ENCODE measurements at regions not wholly inside any gene's neighbourhood (a gene's known extent, or its start where the extent isn't known, plus 50 kb on each side); places are given as distances from the start of the nearest gene placed in this dataset.

GRCh38 chr1:29649189-29650040, 413.1 kb downstream of the PTPRU start:
- 70% methylated on average over 11 of the region's 15 CpGs for WGBS (ENCODE audit: insufficient coverage)
- Histone ChIP-seq H3K4me1 (ENCODE audit: control insufficient read depth, insufficient read depth, low read length) (no peaks in the 10 kb centered on the region), H3K4me3 (ENCODE audit: low read length) (no peak overlapping the region), H3K27me3 (ENCODE audit: control insufficient read depth, insufficient read depth, low read length) (peaks cover 4% of the 10 kb centered on the region), H3K36me3 (ENCODE audit: control insufficient read depth, insufficient read depth, low read length) (no peaks in the 10 kb centered on the region), H3K27ac (ENCODE audit: low read length) (no peak overlapping the region), H3K9me3 (replicated peaks; ENCODE audit: control insufficient read depth, low read depth, low read length) (no peaks in the 10 kb centered on the region)
- no peak for DNase-seq

- Histone ChIP-seq H3K36me3 (ENCODE audit: control insufficient read depth, insufficient read depth, low read length) (no peaks in the 10 kb centered on the region), H3K9me3 (replicated peaks; ENCODE audit: control insufficient read depth, low read depth, low read length) (no peaks in the 10 kb centered on the region), H3K27me3 (ENCODE audit: control insufficient read depth, insufficient read depth, low read length) (peaks cover 4% of the 10 kb centered on the region), H3K27ac (ENCODE audit: low read length) (no peak overlapping the region), H3K4me3 (ENCODE audit: low read length) (no peak overlapping the region), H3K4me1 (ENCODE audit: control insufficient read depth, insufficient read depth, low read length) (no peaks in the 10 kb centered on the region)
- WGBS (ENCODE audit: insufficient coverage) = 73% methylated on average over 2 of the region's 3 CpGs
- no peak for DNase-seq
Measured at GRCh38 chr1:29648798-29649188, 412.5 kb downstream of the PTPRU start.

- H3K4me1 ChIP-seq (ENCODE audit: control insufficient read depth, insufficient read depth, low read length) = no peaks in the 10 kb centered on the region
- H3K9me3 ChIP-seq (replicated peaks; ENCODE audit: control insufficient read depth, low read depth, low read length) = no peaks in the 10 kb centered on the region
- H3K4me3 ChIP-seq (ENCODE audit: low read length) = no peak overlapping the region
- DNase-seq = no peak
- no peaks in the 10 kb centered on the region for H3K36me3 ChIP-seq (ENCODE audit: control insufficient read depth, insufficient read depth, low read length)
- WGBS (ENCODE audit: insufficient coverage) = 63% methylated on average over 4 of the region's 4 CpGs
- H3K27ac ChIP-seq (ENCODE audit: low read length) = no peak overlapping the region
- peaks cover 4% of the 10 kb centered on the region for H3K27me3 ChIP-seq (ENCODE audit: control insufficient read depth, insufficient read depth, low read length)
Measured at GRCh38 chr1:29648026-29648425, 411.7 kb downstream of the PTPRU start.

DNA sequence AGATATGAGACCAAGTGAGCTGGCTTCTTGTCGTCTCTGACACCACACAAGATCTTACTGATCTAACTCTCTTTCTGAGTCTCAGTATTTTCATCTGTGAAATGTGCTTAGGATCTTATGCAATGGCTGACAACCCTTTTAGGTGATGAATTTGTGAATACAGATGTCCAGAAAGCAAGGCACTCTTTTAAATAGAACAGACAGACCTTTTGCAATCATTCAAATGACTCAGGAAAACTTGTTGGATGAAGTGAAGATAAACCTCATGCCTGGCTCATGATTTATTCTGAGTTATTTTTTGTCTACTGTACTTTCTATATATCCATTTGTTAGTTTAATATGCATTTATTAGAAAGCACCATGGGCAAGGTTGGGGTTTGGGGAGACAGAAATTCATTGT, 411.3 kb downstream of the PTPRU start:
- H3K4me3 ChIP-seq (ENCODE audit: low read length) = no peak overlapping the region
- no peak for DNase-seq
- H3K36me3 ChIP-seq (ENCODE audit: control insufficient read depth, insufficient read depth, low read length) = no peaks in the 10 kb centered on the region
- WGBS (ENCODE audit: insufficient coverage) = no CpG with 5 or more reads among the region's 1 CpG
- no peaks in the 10 kb centered on the region for H3K4me1 ChIP-seq (ENCODE audit: control insufficient read depth, insufficient read depth, low read length)
- peaks cover 5% of the 10 kb centered on the region for H3K27me3 ChIP-seq (ENCODE audit: control insufficient read depth, insufficient read depth, low read length)
- no peaks in the 10 kb centered on the region for H3K9me3 ChIP-seq (replicated peaks; ENCODE audit: control insufficient read depth, low read depth, low read length)
- no peak overlapping the region for H3K27ac ChIP-seq (ENCODE audit: low read length)

GRCh38 chr1:29646161-29646775, 409.9 kb downstream of the PTPRU start:
- Histone ChIP-seq H3K9me3 (replicated peaks; ENCODE audit: control insufficient read depth, low read depth, low read length) (no peaks in the 10 kb centered on the region), H3K36me3 (ENCODE audit: control insufficient read depth, insufficient read depth, low read length) (no peaks in the 10 kb centered on the region), H3K27me3 (ENCODE audit: control insufficient read depth, insufficient read depth, low read length) (peaks cover 6% of the 10 kb centered on the region), H3K4me1 (ENCODE audit: control insufficient read depth, insufficient read depth, low read length) (no peaks in the 10 kb centered on the region), H3K27ac (ENCODE audit: low read length) (no peak overlapping the region), H3K4me3 (ENCODE audit: low read length) (no peak overlapping the region)
- DNase-seq = no peak
- 59% methylated on average over 4 of the region's 7 CpGs for WGBS (ENCODE audit: insufficient coverage)

GRCh38 chr1:29645586-29645985, 409.3 kb downstream of the PTPRU start:
- 32% methylated on average over 4 of the region's 9 CpGs for WGBS (ENCODE audit: insufficient coverage)
- Histone ChIP-seq H3K27ac (ENCODE audit: low read length) (no peak overlapping the region), H3K4me3 (ENCODE audit: low read length) (no peak overlapping the region), H3K36me3 (ENCODE audit: control insufficient read depth, insufficient read depth, low read length) (no peaks in the 10 kb centered on the region), H3K9me3 (replicated peaks; ENCODE audit: control insufficient read depth, low read depth, low read length) (no peaks in the 10 kb centered on the region), H3K4me1 (ENCODE audit: control insufficient read depth, insufficient read depth, low read length) (no peaks in the 10 kb centered on the region), H3K27me3 (ENCODE audit: control insufficient read depth, insufficient read depth, low read length) (peaks cover 6% of the 10 kb centered on the region)
- no peak for DNase-seq

- Histone ChIP-seq H3K9me3 (replicated peaks; ENCODE audit: control insufficient read depth, low read depth, low read length) (no peaks in the 10 kb centered on the region), H3K4me3 (ENCODE audit: low read length) (no peak overlapping the region), H3K27ac (ENCODE audit: low read length) (no peak overlapping the region), H3K36me3 (ENCODE audit: control insufficient read depth, insufficient read depth, low read length) (no peaks in the 10 kb centered on the region), H3K27me3 (ENCODE audit: control insufficient read depth, insufficient read depth, low read length) (peaks cover 6% of the 10 kb centered on the region), H3K4me1 (ENCODE audit: control insufficient read depth, insufficient read depth, low read length) (no peaks in the 10 kb centered on the region)
- 50% methylated on average over 1 of the region's 4 CpGs for WGBS (ENCODE audit: insufficient coverage)
- DNase-seq = no peak
Measured at GRCh38 chr1:29644812-29645211, 408.5 kb downstream of the PTPRU start.

GRCh38 chr1:29643838-29644440, 407.6 kb downstream of the PTPRU start:
- peaks cover 6% of the 10 kb centered on the region for H3K27me3 ChIP-seq (ENCODE audit: control insufficient read depth, insufficient read depth, low read length)
- no peak overlapping the region for H3K27ac ChIP-seq (ENCODE audit: low read length)
- no peaks in the 10 kb centered on the region for H3K4me1 ChIP-seq (ENCODE audit: control insufficient read depth, insufficient read depth, low read length)
- no peak overlapping the region for H3K4me3 ChIP-seq (ENCODE audit: low read length)
- no CpG with 5 or more reads among the region's 1 CpG for WGBS (ENCODE audit: insufficient coverage)
- H3K36me3 ChIP-seq (ENCODE audit: control insufficient read depth, insufficient read depth, low read length) = no peaks in the 10 kb centered on the region
- H3K9me3 ChIP-seq (replicated peaks; ENCODE audit: control insufficient read depth, low read depth, low read length) = no peaks in the 10 kb centered on the region
- DNase-seq = no peak

DNA sequence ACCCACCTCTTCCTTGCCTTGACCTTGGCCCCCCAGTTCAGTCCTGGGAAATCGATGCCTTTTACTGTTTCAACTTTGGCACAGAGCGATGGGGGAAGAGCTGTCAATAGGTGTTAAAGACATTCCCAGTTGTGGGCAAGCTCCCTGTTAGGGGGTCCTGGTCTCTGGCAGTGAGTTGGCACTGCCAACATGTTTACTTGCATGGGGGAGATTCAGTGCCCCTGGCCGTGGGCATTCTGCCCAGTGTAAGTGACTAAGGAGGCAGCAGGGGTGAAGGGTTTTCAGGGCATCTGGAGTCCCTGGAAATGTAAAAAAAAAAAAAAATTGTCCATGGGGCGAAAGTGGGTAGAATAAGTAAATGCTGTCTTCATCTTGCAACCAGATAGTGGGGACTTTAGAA, 407.0 kb downstream of the PTPRU start:
- Histone ChIP-seq H3K27ac (ENCODE audit: low read length) (no peak overlapping the region), H3K27me3 (ENCODE audit: control insufficient read depth, insufficient read depth, low read length) (peaks cover 6% of the 10 kb centered on the region), H3K9me3 (replicated peaks; ENCODE audit: control insufficient read depth, low read depth, low read length) (no peaks in the 10 kb centered on the region), H3K4me3 (ENCODE audit: low read length) (no peak overlapping the region), H3K4me1 (ENCODE audit: control insufficient read depth, insufficient read depth, low read length) (no peaks in the 10 kb centered on the region), H3K36me3 (ENCODE audit: control insufficient read depth, insufficient read depth, low read length) (no peaks in the 10 kb centered on the region)
- no peak for DNase-seq
- WGBS (ENCODE audit: insufficient coverage) = 82% methylated on average over 4 of the region's 4 CpGs

GRCh38 chr1:29642519-29642918, 406.2 kb downstream of the PTPRU start:
- H3K36me3 ChIP-seq (ENCODE audit: control insufficient read depth, insufficient read depth, low read length) = no peaks in the 10 kb centered on the region
- DNase-seq = no peak
- WGBS (ENCODE audit: insufficient coverage) = 92% methylated on average over 4 of the region's 6 CpGs
- no peaks in the 10 kb centered on the region for H3K4me1 ChIP-seq (ENCODE audit: control insufficient read depth, insufficient read depth, low read length)
- H3K9me3 ChIP-seq (replicated peaks; ENCODE audit: control insufficient read depth, low read depth, low read length) = no peaks in the 10 kb centered on the region
- H3K4me3 ChIP-seq (ENCODE audit: low read length) = no peak overlapping the region
- H3K27ac ChIP-seq (ENCODE audit: low read length) = no peak overlapping the region
- peaks cover 4% of the 10 kb centered on the region for H3K27me3 ChIP-seq (ENCODE audit: control insufficient read depth, insufficient read depth, low read length)
